Hepatocyte (in vitro differentiated cells): ENCODE measurements at regions not wholly inside any gene's neighbourhood (a gene's known extent, or its start where the extent isn't known, plus 50 kb on each side); places are given as distances from the start of the nearest gene placed in this dataset.

ENCODE experiments used
- DNase-seq: peaks from one replicate; pipeline ENCODE4 v3.0.0-alpha.2; 2016; ENCODE audit warnings: low spot score
- H2AFZ ChIP-seq: fragments of 200-600 bp; sonication (generic); 2 replicates; pipeline ENCODE4 v1.6.0; 2016; ENCODE audit warnings: antibody characterized with exemption, mild to moderate bottlenecking
- H3K27ac ChIP-seq: fragments of 200-600 bp; sonication (generic); 2 replicates; pipeline ENCODE4 v1.5.1; 2016; ENCODE audit warnings: mild to moderate bottlenecking
- H3K27me3 ChIP-seq: fragments of 200-600 bp; sonication (generic); 2 replicates; pipeline ENCODE4 v1.6.1; 2016
- H3K36me3 ChIP-seq: fragments of 200-600 bp; sonication (generic); replicated peaks from 2 replicates; pipeline ENCODE4 v1.5.1; 2016; ENCODE audit warnings: low read depth; ENCODE audit not compliant: insufficient read depth
- H3K4me1 ChIP-seq: fragments of 200-600 bp; sonication (generic); 2 replicates; pipeline ENCODE4 v1.5.1; 2016; ENCODE audit warnings: mild to moderate bottlenecking, moderate library complexity; ENCODE audit not compliant: insufficient read depth
- H3K4me2 ChIP-seq: fragments of 200-600 bp; sonication (generic); 2 replicates; pipeline ENCODE4 v1.6.0; 2016
- H3K4me3 ChIP-seq: fragments of 200-600 bp; sonication (generic); 2 replicates; pipeline ENCODE4 v1.5.1; 2016; ENCODE audit warnings: mild to moderate bottlenecking
- H3K79me2 ChIP-seq: fragments of 200-600 bp; sonication (generic); 2 replicates; pipeline ENCODE4 v1.6.0; 2017; ENCODE audit warnings: mild to moderate bottlenecking
- H3K9me2 ChIP-seq: fragments of 200-600 bp; sonication (generic); replicated peaks from 2 replicates; pipeline ENCODE4 v1.6.0; 2017; ENCODE audit warnings: mild to moderate bottlenecking; ENCODE audit not compliant: insufficient read depth
- H3K9me3 ChIP-seq: fragments of 200-600 bp; sonication (generic); 2 replicates; pipeline ENCODE4 v1.5.1; 2016; ENCODE audit warnings: low read depth, mild to moderate bottlenecking
- H4K20me1 ChIP-seq: fragments of 200-600 bp; sonication (generic); 2 replicates; pipeline ENCODE4 v1.6.0; 2016; ENCODE audit warnings: mild to moderate bottlenecking; ENCODE audit not compliant: insufficient read depth, poor library complexity, severe bottlenecking
- EZH2 ChIP-seq: fragments of 200-600 bp; sonication (generic); IDR thresholded peaks from 2 replicates; pipeline ENCODE4 v1.6.1; 2016; ENCODE audit warnings: antibody characterized with exemption, mild to moderate bottlenecking, borderline replicate concordance
- EZH2phosphoT487 ChIP-seq: fragments of 200-600 bp; sonication (generic); IDR thresholded peaks from one replicate; pipeline ENCODE4 v1.6.1; 2018; ENCODE audit warnings: antibody characterized with exemption, mild to moderate bottlenecking, low read depth, moderate library complexity; ENCODE audit not compliant: unreplicated experiment, severe bottlenecking
- WGBS: methylation state at CpG from one replicate; pipeline ENCODE4 v1.1.6; 2016; ENCODE audit warnings: low lambda C conversion rate; ENCODE audit errors: missing lambda C conversion rate; 5-methylcytosine and 5-hydroxymethylcytosine counted together
- TF ChIP-seq, protein P1 (sequence below): fragments of 200-600 bp; sonication (generic); IDR thresholded peaks from 2 replicates; pipeline ENCODE4 v1.5.1; 2016; ENCODE audit warnings: antibody characterized with exemption, mild to moderate bottlenecking; ENCODE audit not compliant: poor library complexity

DNA sequence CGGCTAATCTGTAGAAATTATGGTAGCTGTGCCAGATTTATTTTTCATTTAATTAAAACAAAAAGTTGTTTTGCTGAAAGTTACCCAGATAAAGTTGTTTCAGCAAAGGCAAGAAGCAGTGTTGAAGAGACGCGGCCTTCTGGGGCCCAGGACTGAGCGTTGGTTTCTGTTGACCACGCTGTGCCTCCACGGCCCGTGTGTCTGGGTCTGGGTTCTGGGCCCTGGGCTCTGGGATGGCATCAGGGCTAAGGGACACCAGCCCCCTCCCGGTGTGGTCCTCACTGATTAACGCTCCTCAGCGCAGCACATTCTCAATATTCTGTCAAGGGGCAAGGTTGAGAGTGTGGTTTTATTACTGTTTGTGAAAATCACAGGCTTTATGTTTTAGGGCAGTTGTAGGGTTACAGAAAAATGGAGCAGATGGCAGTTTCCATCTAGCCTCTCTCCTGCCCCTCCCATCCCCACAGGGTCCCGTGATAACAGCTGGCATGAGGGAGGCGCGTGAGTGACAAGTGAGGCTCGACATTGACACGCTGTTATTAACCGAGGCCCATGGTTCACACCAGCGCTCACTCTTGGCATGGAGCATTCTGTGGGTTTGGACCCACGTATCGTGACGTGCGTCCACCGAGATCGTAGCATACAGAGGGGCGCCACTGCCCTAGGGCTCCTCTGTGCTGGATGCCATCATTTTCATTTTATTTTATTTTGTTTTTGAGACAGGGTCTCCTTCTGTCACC, 1231.4 kb downstream of the BRD1 start:
- TF ChIP-seq EZH2phosphoT487 (no peak), EZH2 (no peak)
- TF ChIP-seq, protein P1, sequence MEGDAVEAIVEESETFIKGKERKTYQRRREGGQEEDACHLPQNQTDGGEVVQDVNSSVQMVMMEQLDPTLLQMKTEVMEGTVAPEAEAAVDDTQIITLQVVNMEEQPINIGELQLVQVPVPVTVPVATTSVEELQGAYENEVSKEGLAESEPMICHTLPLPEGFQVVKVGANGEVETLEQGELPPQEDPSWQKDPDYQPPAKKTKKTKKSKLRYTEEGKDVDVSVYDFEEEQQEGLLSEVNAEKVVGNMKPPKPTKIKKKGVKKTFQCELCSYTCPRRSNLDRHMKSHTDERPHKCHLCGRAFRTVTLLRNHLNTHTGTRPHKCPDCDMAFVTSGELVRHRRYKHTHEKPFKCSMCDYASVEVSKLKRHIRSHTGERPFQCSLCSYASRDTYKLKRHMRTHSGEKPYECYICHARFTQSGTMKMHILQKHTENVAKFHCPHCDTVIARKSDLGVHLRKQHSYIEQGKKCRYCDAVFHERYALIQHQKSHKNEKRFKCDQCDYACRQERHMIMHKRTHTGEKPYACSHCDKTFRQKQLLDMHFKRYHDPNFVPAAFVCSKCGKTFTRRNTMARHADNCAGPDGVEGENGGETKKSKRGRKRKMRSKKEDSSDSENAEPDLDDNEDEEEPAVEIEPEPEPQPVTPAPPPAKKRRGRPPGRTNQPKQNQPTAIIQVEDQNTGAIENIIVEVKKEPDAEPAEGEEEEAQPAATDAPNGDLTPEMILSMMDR = no peak
- H3K9me2 ChIP-seq = no peaks in the 10 kb centered on the region
- no peak overlapping the region for H3K4me2 ChIP-seq
- WGBS = 90% methylated on average over 24 of the region's 24 CpGs
- H3K27ac ChIP-seq = no peak overlapping the region
- no peaks in the 10 kb centered on the region for H3K27me3 ChIP-seq
- H2AFZ ChIP-seq = no peak overlapping the region
- H3K79me2 ChIP-seq = no peaks in the 10 kb centered on the region
- H3K9me3 ChIP-seq = no peaks in the 10 kb centered on the region
- H4K20me1 ChIP-seq = no peaks in the 10 kb centered on the region
- DNase-seq = no peak
- H3K4me3 ChIP-seq = no peak overlapping the region
- H3K4me1 ChIP-seq = no peaks in the 10 kb centered on the region
- H3K36me3 ChIP-seq = no peaks in the 10 kb centered on the region

DNA sequence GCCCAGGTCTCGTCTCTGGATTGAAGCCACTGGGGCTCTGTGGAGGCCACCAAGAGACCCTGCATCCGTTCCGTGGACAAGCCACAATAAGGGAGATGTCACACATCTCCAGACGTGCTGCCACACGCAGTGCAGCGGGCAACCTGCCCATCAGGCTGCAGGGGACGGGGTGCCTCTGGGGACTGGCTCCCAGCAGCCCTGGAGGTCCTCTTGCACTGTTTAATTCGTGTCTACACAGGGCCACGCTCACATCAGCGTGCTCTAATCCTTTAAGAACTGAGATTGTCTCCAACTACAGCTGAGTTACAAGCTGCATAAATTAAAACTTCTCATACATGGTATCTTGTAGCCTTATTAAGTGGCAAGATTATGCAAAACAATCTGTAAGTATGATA, 1232.2 kb downstream of the BRD1 start:
- Histone ChIP-seq H2AFZ (no peak overlapping the region), H3K4me3 (no peak overlapping the region), H3K9me2 (no peaks in the 10 kb centered on the region), H3K27ac (no peak overlapping the region), H3K4me2 (no peak overlapping the region), H3K27me3 (no peaks in the 10 kb centered on the region), H4K20me1 (no peaks in the 10 kb centered on the region), H3K36me3 (no peaks in the 10 kb centered on the region), H3K9me3 (no peaks in the 10 kb centered on the region), H3K79me2 (no peaks in the 10 kb centered on the region), H3K4me1 (no peaks in the 10 kb centered on the region)
- no peak for DNase-seq
- TF ChIP-seq EZH2phosphoT487 (no peak), EZH2 (no peak)
- TF ChIP-seq, protein P1 = no peak
- 78% methylated on average over 10 of the region's 10 CpGs for WGBS

DNA sequence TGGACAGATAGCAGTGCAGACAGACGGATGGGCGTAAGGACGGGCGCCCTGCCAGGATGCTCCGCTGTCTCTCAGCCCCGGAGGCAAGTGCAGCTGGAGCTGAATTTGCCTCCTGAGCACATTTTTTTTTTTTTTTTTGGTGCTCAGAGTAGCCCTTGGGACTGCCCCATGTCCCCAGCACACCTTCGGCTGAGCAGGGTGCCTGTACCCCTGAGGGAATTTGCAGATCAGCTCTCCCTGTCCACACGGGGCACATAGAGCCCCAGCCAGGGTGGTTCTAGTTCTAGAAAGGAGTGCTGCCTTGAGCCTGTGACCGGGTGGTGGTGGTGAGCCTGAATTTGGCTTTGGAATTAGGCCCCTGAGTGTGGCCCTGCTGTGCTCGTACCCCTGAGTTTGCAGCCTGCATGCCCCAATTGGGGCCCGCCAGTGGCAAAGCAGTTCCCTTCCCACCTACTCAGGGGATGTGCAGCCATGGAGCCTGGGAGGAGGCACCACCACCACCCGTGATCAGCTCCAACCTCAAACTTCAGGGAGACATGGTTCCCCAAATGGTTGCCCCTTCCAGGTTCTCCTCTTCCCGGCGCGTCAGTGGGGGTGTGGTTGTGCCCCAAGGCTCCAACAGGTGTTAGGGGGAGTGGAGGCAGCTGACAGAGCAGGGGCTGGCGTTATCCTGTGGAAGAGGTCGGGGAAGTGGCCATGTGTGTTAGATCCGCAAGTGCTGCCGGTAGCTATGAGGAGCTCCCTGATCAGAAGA, 1232.7 kb downstream of the BRD1 start:
- Histone ChIP-seq H3K27ac (no peak overlapping the region), H3K4me3 (no peak overlapping the region), H3K4me1 (no peaks in the 10 kb centered on the region), H3K4me2 (no peak overlapping the region), H3K79me2 (no peaks in the 10 kb centered on the region), H3K27me3 (no peaks in the 10 kb centered on the region), H3K36me3 (no peaks in the 10 kb centered on the region), H3K9me3 (no peaks in the 10 kb centered on the region), H4K20me1 (no peaks in the 10 kb centered on the region), H2AFZ (no peak overlapping the region), H3K9me2 (no peaks in the 10 kb centered on the region)
- TF ChIP-seq EZH2 (no peak), EZH2phosphoT487 (no peak)
- TF ChIP-seq, protein P1 = no peak
- 89% methylated on average over 19 of the region's 19 CpGs for WGBS
- no peak for DNase-seq
